Stimulated activated CD4-positive, alpha-beta T cell treated with anti-CD3 and anti-CD28 coated beads, Interleukin-15, amount 100 ng/mL, for 48 hours (primary cell): ENCODE measurements at regions not wholly inside any gene's neighbourhood (a gene's known extent, or its start where the extent isn't known, plus 50 kb on each side); places are given as distances from the start of the nearest gene placed in this dataset.
"Not testable (repeated sequence)": the region's sequence is repeated elsewhere in the genome, so short reads cannot be mapped to it uniquely, and the experiment has no call there.

ENCODE experiments used
- DNase-seq, 2 donors: peaks; one replicate each; pipeline ENCODE4 v3.0.0-alpha.2; 2020; ENCODE audit warnings: low read depth in 2 of 2

DNA sequence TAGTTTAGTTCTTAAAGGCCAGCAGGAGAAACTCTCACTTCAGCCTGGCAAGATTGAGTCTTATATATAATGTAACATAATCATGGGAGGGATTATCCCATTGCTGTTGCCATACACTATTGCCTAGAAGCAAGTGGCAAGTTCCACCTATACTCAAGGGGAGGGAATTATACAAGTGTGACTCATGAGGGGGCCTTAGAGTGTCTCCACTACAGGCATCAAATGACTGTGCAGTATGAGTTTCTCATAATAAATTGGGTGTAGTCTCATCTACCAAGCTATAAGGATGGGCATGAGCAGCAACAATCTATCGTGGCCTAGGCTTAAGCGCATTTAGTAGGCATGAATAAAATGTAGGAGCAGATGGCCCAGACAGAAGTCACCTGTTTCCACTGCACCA is 89.1 kb upstream of the C1GALT1C1 start:
- DNase-seq, result no peak

GRCh38 chrX:120702337-120702736 is 72.5 kb upstream of the C1GALT1C1 start:
- DNase-seq, result not testable (repeated sequence)

- peak in 1 of 2 donors; percentile 18 for DNase-seq
These were observed 67.2 kb upstream of the C1GALT1C1 start for GRCh38 chrX:120697053-120697452.

- DNase-seq, result no peak
These were observed 62.5 kb upstream of the C1GALT1C1 start for GRCh38 chrX:120692319-120692718.

DNA sequence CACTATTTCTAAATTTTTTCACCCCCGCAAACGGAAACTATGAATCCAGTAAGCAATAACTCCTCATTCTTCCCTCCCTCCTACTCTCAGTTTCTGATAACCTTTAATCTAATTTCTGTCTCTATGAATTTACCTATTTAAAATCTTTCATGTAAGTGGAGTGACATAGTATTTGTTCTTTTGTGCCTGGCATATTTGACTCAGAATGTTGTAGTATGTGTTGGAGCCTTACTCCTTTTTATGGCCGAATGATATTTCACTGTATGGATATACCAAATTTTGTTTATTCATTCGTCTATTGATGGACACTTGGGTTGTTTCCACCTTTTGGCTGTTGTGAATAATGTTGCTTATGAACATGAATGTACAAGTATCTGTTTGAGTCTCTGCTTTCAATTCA is 61.1 kb upstream of the C1GALT1C1 start:
- DNase-seq, result no peak

- no peak for DNase-seq
These were observed 60.5 kb upstream of the C1GALT1C1 start for GRCh38 chrX:120690344-120690743.

DNA sequence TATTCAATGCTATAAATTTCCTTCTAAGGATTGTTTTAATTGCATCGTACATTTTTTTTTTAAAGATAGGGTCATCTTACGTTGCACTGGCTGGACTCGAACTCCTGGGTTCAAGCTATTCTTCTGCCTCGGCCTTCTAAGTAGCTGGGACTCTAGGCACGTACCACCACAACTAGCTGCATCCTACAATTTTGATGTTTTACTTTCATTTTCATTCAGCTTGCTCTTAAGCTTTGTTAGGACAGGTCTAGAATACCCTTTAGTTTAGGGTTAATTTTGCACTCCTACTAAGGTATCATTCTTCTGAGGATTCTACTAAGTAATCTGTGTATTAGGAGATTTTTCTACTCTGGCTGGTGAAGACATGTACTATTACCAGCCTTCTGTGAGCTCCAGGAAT is 50.2 kb upstream of the C1GALT1C1 start:
- no peak for DNase-seq
